Spleen (tissue), 11 donors: ENCODE measurements at regions not wholly inside any gene's neighbourhood (a gene's known extent, or its start where the extent isn't known, plus 50 kb on each side); places are given as distances from the start of the nearest gene placed in this dataset.

Experiments used
- DNase-seq: peaks from one replicate; pipeline ENCODE4 v3.0.0-alpha.2; 2020
- H3K27ac ChIP-seq, 8 donors: fragments of 200-600 bp; sonication (generic) in 7 of 8; 1 replicate in 4 of 8; 2 replicates in 4 of 8; pipeline versions ENCODE4 v1.5.0 to v1.8.0; 2016 to 2021; ENCODE audit warnings: inconsistent platforms in 4 of 8, mild to moderate bottlenecking in 4 of 8, moderate library complexity in 1 of 8
- H3K27me3 ChIP-seq, 7 donors: fragments of 200-600 bp; sonication (generic) in 6 of 7; replicated peaks in 1 of 7; 1 replicate in 4 of 7; 2 replicates in 3 of 7; pipeline versions ENCODE4 v1.5.0 to v1.8.0; 2016 to 2021; ENCODE audit warnings: inconsistent platforms in 3 of 7, mild to moderate bottlenecking in 1 of 7
- H3K36me3 ChIP-seq, 6 donors: fragments of 200-600 bp; sonication (generic) in 5 of 6; 1 replicate in 4 of 6; 2 replicates in 2 of 6; pipeline versions ENCODE4 v1.5.0 to v1.8.0; 2016 to 2021; ENCODE audit warnings: inconsistent platforms in 2 of 6
- H3K4me1 ChIP-seq, 6 donors: fragments of 200-600 bp; sonication (generic) in 5 of 6; 1 replicate in 3 of 6; 2 replicates in 3 of 6; pipeline versions ENCODE4 v1.5.0 to v1.8.0; 2016 to 2021; ENCODE audit warnings: inconsistent platforms in 3 of 6
- H3K4me3 ChIP-seq, 8 donors: fragments of 200-600 bp; sonication (generic) in 7 of 8; 1 replicate in 4 of 8; 2 replicates in 4 of 8; pipeline versions ENCODE4 v1.5.0 to v1.8.0; 2016 to 2021; ENCODE audit warnings: inconsistent platforms in 4 of 8, mild to moderate bottlenecking in 4 of 8, moderate library complexity in 2 of 8
- H3K9me3 ChIP-seq, 8 donors: fragments of 200-600 bp; sonication (generic) in 7 of 8; 1 replicate in 4 of 8; 2 replicates in 4 of 8; pipeline versions ENCODE4 v1.5.0 to v1.8.0; 2016 to 2021; ENCODE audit warnings: inconsistent platforms in 4 of 8
- CTCF ChIP-seq, 11 experiments: fragments of 200-600 bp in 7 of 11; fragments of 450-650 bp in 4 of 11; sonication (generic) in 4 of 11; IDR thresholded peaks in 8 of 11; conservative IDR thresholded peaks in 3 of 11; 1 replicate in 7 of 11; 2 replicates in 4 of 11; pipeline versions ENCODE4 v1.4.0 to v1.8.0; 2016 to 2021; ENCODE audit warnings: antibody characterized with exemption in 11 of 11, inconsistent platforms in 4 of 11, mild to moderate bottlenecking in 1 of 11
- POLR2A ChIP-seq, 3 donors: fragments of 450-650 bp; IDR thresholded peaks; one replicate each; pipeline ENCODE4 v1.5.1; 2017; ENCODE audit warnings: antibody characterized with exemption in 3 of 3, mild to moderate bottlenecking in 1 of 3
- POLR2AphosphoS5 ChIP-seq, 3 donors: sonication (generic); formaldehyde crosslinking; IDR thresholded peaks; one replicate each; pipeline ENCODE4 v1.5.1; 2017; ENCODE audit warnings: antibody characterized with exemption in 3 of 3
- WGBS, 5 donors: extraction: QIAGEN DNeasy Blood & Tissue Kit in 3 of 5; methylation state at CpG; one replicate each; pipeline versions ENCODE4 v1.1.5 to v1.1.7; 2013 to 2018; 5-methylcytosine and 5-hydroxymethylcytosine counted together
- intact Hi-C: fragments of 100-400 bp; cut with DNase I; formaldehyde crosslinking; loops from one replicate; pipeline ENCODE4 v1.15.0; 2023; ENCODE audit warnings: low total_unique reads
- donor health status: healthy with polysubstance abuse.
- donor health status: DM: no; HTN: no; CAD: no; lungs with moderate emphysema.
- donor health status: DM: no; HTN: no; CAD: no.
- donor health status: Bipolar disorder and iron deficiency.
- donor health status: healthy.
- donor health status: DM: no; HTN: no; CAD: no.
- donor health status: DM: yes; HTN: yes; CAD: no.

DNA sequence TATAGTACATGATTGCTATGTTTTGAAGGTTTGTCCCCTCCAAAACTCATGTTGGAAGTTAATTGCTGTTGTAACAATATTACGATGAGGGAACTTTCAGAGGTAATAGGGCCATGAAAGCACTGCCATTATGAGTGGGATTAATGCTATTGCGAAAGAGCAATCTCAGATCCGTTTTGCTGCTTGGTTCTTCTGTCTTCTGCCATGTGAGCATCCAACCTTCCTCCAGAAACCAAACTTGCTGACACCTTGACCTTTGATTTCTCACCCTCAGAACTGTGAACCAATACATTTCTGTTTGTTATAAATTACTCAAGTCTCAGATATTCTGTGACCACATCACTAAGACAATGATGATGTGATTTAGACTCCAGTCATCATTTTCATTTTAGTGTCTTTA, 2590.9 kb downstream of the PCDH9 start:
- intact Hi-C loops = no loop called here
- WGBS, 5 donors = 69 to 85% (median 75%) methylated on average over 3 of the region's 3 CpGs
- Histone ChIP-seq H3K4me3 (no peak overlapping the region), H3K36me3 (no peaks in the 10 kb centered on the region), H3K27me3 (no peaks in the 10 kb centered on the region), H3K9me3 (peaks cover 0 to 8% (median 0%) of the 10 kb centered on the region in 8 donors), H3K4me1 (no peaks in the 10 kb centered on the region), H3K27ac (no peak overlapping the region)
- no peak for DNase-seq
- TF ChIP-seq POLR2A (IDR thresholded peaks at IDR 0.05) = no peak
- TF ChIP-seq POLR2AphosphoS5 (IDR thresholded peaks at IDR 0.05) = no peak
- no peak for TF ChIP-seq CTCF (IDR thresholded peaks at IDR 0.05 in 8 of 11, conservative IDR thresholded peaks at IDR 0.05 in 3 of 11)

GRCh38 chr13:64633948-64634347, 2596.2 kb downstream of the PCDH9 start:
- Histone ChIP-seq H3K4me1 (no peaks in the 10 kb centered on the region), H3K9me3 (peaks cover 0 to 11% (median 3%) of the 10 kb centered on the region in 8 donors), H3K4me3 (no peak overlapping the region), H3K36me3 (no peaks in the 10 kb centered on the region), H3K27me3 (no peaks in the 10 kb centered on the region), H3K27ac (no peak overlapping the region)
- no peak for DNase-seq
- 62 to 79% (median 71%) methylated on average over 1 of the region's 1 CpG for WGBS, 5 donors
- TF ChIP-seq POLR2A (IDR thresholded peaks at IDR 0.05) (no peak), CTCF (IDR thresholded peaks at IDR 0.05 in 8 of 11, conservative IDR thresholded peaks at IDR 0.05 in 3 of 11) (no peak), POLR2AphosphoS5 (IDR thresholded peaks at IDR 0.05) (no peak)
- intact Hi-C loops = no loop called here

- WGBS, 5 donors = 42 to 63% (median 50%) methylated on average over 1 of the region's 1 CpG
- Histone ChIP-seq H3K36me3 (no peaks in the 10 kb centered on the region), H3K27me3 (no peaks in the 10 kb centered on the region)
These were observed 2602.5 kb downstream of the PCDH9 start for GRCh38 chr13:64627654-64628053.

DNA sequence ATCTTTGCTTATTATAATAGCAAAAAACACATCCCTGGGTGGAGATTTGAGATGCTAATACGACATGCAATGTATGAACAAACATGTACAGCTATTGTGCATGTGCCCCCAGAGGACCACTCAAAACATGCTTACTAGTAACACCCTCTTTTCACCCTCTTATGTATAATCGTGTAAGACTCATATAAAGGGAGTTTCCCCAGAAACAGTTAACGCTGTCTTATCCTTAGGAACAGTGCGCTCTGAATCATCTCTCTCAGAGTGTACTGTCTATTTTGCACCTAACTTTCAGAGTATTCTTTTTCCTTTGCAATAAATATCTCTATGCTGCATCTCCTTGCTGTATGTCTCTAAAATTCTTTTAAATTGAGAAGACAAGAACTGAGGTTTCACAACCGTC, 2604.0 kb downstream of the PCDH9 start:
- DNase-seq = no peak
- H3K9me3 ChIP-seq = peaks cover 0 to 8% (median 0%) of the 10 kb centered on the region in 8 donors
- no peaks in the 10 kb centered on the region for H3K4me1 ChIP-seq
- no peak overlapping the region for H3K27ac ChIP-seq
- no peaks in the 10 kb centered on the region for H3K27me3 ChIP-seq
- 84 to 91% (median 87%) methylated on average over 5 of the region's 5 CpGs for WGBS, 5 donors
- TF ChIP-seq POLR2A (IDR thresholded peaks at IDR 0.05) (no peak), CTCF (IDR thresholded peaks at IDR 0.05 in 8 of 11, conservative IDR thresholded peaks at IDR 0.05 in 3 of 11) (no peak), POLR2AphosphoS5 (IDR thresholded peaks at IDR 0.05) (no peak)
- no peak overlapping the region for H3K4me3 ChIP-seq
- H3K36me3 ChIP-seq = no peaks in the 10 kb centered on the region
- intact Hi-C loops = no loop called here

More at GRCh38 chr13:64627654-64628053, 2602.5 kb downstream of the PCDH9 start:
- no peak for TF ChIP-seq POLR2A (IDR thresholded peaks at IDR 0.05)
- TF ChIP-seq POLR2AphosphoS5 (IDR thresholded peaks at IDR 0.05) = no peak
- no peak for TF ChIP-seq CTCF (IDR thresholded peaks at IDR 0.05 in 8 of 11, conservative IDR thresholded peaks at IDR 0.05 in 3 of 11)
- intact Hi-C loops = no loop called here
- Histone ChIP-seq H3K9me3 (peaks cover 0 to 8% (median 0%) of the 10 kb centered on the region in 8 donors), H3K4me1 (no peaks in the 10 kb centered on the region), H3K4me3 (no peak overlapping the region), H3K27ac (no peak overlapping the region)
- no peak for DNase-seq
